ENCODE measurements at regions not wholly inside any gene's neighbourhood (a gene's known extent, or its start where the extent isn't known, plus 50 kb on each side); places are given as distances from the start of the nearest gene placed in this dataset.
A peak's percentile ranks its signal among the peaks of the same experiment; 100 is the strongest.
"Not testable (repeated sequence)": the region's sequence is repeated elsewhere in the genome, so short reads cannot be mapped to it uniquely, and the experiment has no call there.

- intact Hi-C loops (cut with DNase I); H3K4me1 ChIP-seq (replicated peaks in 1 of 2); H3K36me3 ChIP-seq (replicated peaks in 1 of 2); H3K27me3 ChIP-seq; H3K9me3 ChIP-seq (replicated peaks in 1 of 3): not testable (repeated sequence)
- WGBS, 4 donors = 0 to 1% (median 1%) methylated on average over 5 to 44 of the region's 47 CpGs
- Histone ChIP-seq H3K27ac (peak overlapping the region in 4 of 5 donors; percentile 94 to 99 (median 96)), H3K4me3 (peak overlapping the region in 2 of 4 donors; percentile 67 to 85)
- DNase-seq = peak in 6 of 7 donors; percentile 13 to 54 (median 22)
Measured at GRCh38 chr2:87075054-87075790, 53.6 kb upstream of the PLGLB1 start.

GRCh38 chr2:87075791-87076252 is 54.2 kb upstream of the PLGLB1 start:
- H3K27me3 ChIP-seq; H3K36me3 ChIP-seq (replicated peaks in 1 of 2); H3K9me3 ChIP-seq (replicated peaks in 1 of 3); intact Hi-C loops (cut with DNase I); H3K4me1 ChIP-seq (replicated peaks in 1 of 2): not testable (repeated sequence)
- Histone ChIP-seq H3K27ac (peak overlapping the region in 4 of 5 donors; percentile 94 to 99 (median 96)), H3K4me3 (peak overlapping the region in 3 of 4 donors; percentile 48 to 85 (median 67))
- WGBS, 4 donors = 0 to 1% methylated on average over 27 to 55 of the region's 64 CpGs; no CpG with 5 or more reads in 2 of the 4 donors
- peak; percentile 52 to 79 (median 64) for DNase-seq

DNA sequence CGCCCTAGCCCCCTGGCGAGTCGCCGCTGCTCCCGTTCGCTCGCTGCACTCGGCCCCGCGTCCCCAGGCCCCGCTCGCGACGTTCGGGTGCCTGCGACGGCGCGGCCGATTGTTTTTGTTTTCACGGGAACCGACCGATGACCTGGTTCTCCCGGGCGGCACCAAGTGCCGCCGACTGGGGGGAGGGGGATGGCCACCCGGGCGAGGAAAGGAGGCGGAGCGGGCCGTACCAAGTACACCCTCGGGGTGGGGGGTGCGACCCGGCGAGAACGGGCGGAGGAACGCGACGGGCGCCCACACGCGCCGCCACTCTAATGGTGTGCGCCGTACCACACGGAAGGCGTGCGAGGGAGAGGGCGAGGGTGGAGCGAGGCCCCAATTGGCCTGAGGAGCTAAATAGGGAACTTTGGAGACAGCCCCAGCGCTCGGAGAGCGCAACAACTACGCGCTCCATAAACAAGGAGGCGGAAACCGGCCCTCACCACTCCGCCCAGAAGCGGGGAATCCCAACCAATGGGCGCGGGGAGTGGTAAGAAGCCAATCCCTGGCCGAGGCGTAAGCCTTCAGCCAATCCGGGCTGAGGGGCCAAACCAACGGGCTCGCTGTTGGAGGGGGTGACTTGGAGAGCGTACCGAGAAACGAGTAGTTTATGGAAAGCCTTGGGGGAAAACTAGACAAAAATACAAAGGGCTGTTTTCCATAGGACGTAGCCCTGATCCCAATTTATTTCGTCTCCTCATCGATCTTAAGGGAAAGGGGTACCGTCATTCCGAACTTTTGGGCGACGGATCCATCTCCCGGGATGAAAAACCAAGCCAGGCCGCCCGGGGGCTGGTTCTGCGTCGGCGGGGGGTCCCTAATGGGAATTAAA is 54.8 kb upstream of the PLGLB1 start:
- H3K36me3 ChIP-seq (replicated peaks in 1 of 2); H3K9me3 ChIP-seq (replicated peaks in 1 of 3); H3K4me1 ChIP-seq (replicated peaks in 1 of 2); H3K27me3 ChIP-seq; intact Hi-C loops (cut with DNase I): not testable (repeated sequence)
- WGBS, 4 donors = 0 to 1% (median 0%) methylated on average over 8 to 77 of the region's 84 CpGs
- peak overlapping the region; percentile 53 to 99 (median 95) for H3K27ac ChIP-seq
- TF ChIP-seq POLR2A (IDR thresholded peaks at IDR 0.05) (peak; percentile 81 to 87), CTCF (IDR thresholded peaks at IDR 0.05) (peak in 1 of 6 experiments; percentile 10)
- peak; percentile 93 to 98 (median 94) for DNase-seq
- H3K4me3 ChIP-seq = peak overlapping the region in 3 of 4 donors; percentile 48 to 85 (median 67)

DNA sequence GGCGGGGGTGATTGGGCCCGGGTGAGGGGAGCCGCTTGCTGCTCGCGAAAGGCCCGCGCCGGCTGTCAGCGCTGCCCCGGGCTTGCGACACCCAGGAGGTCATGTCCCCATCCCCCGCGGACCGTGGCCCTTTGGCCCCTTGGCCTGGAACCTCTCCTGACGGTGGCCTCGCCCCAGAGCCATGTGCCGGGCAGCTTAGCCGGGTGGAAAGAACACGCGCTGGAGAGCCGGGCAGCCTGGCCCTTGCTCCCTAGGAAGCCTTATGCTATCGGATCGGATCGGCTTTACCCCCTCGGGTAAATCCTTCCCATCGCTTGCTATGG is 55.4 kb upstream of the PLGLB1 start:
- H3K27me3 ChIP-seq; H3K4me1 ChIP-seq (replicated peaks in 1 of 2); DNase-seq; intact Hi-C loops (cut with DNase I); H3K36me3 ChIP-seq (replicated peaks in 1 of 2); H3K9me3 ChIP-seq (replicated peaks in 1 of 3): not testable (repeated sequence)
- Histone ChIP-seq H3K27ac (peak overlapping the region; percentile 10 to 99 (median 95)), H3K4me3 (peak overlapping the region in 2 of 4 donors; percentile 67 to 85)
- 0% methylated on average over 1 to 2 of the region's 26 CpGs; no CpG with 5 or more reads in 2 of the 4 donors for WGBS, 4 donors

- H3K27ac ChIP-seq; H3K4me3 ChIP-seq; H3K36me3 ChIP-seq (replicated peaks in 1 of 2); DNase-seq; H3K4me1 ChIP-seq (replicated peaks in 1 of 2); H3K27me3 ChIP-seq; intact Hi-C loops (cut with DNase I); H3K9me3 ChIP-seq (replicated peaks in 1 of 3): not testable (repeated sequence)
- WGBS, 4 donors = no CpG with 5 or more reads among the region's 2 CpGs
Measured at GRCh38 chr2:87081727-87082126, 60.1 kb upstream of the PLGLB1 start.

GRCh38 chr2:87088079-87088478 is 66.4 kb upstream of the PLGLB1 start:
- H3K4me3 ChIP-seq; H3K27ac ChIP-seq; H3K27me3 ChIP-seq; H3K36me3 ChIP-seq (replicated peaks in 1 of 2); H3K4me1 ChIP-seq (replicated peaks in 1 of 2); DNase-seq; H3K9me3 ChIP-seq (replicated peaks in 1 of 3); intact Hi-C loops (cut with DNase I): not testable (repeated sequence)
- 83 to 95% (median 90%) methylated on average over 6 of the region's 6 CpGs for WGBS, 4 donors

DNA sequence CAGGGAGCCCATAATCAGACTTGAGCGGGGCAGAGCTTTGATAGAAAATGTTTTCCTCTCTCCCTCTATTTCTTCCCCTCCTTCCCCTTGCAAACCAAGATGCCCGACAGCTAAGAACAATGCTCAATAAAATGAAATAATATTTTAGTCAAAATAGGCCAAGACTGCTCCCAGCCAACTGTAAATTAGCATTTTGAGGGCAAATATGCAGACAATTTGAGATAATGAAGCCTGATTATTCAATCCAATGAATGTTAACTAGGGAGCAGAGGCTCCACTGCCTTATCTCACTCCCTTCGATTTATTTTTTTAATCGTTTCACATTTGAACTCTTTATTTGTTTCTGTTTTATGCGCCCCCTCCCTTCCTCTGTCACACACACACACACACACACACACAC is 67.8 kb upstream of the PLGLB1 start:
- not testable (repeated sequence) for H3K27ac ChIP-seq

GRCh38 chr2:87093252-87093651 is 71.6 kb upstream of the PLGLB1 start:
- H3K4me3 ChIP-seq; H3K4me1 ChIP-seq (replicated peaks in 1 of 2); H3K27me3 ChIP-seq; H3K9me3 ChIP-seq (replicated peaks in 1 of 3); H3K27ac ChIP-seq; H3K36me3 ChIP-seq (replicated peaks in 1 of 2); intact Hi-C loops (cut with DNase I); DNase-seq: not testable (repeated sequence)
- WGBS, 4 donors = 63 to 100% (median 86%) methylated on average over 1 to 3 of the region's 7 CpGs

More for the DNA sequence above, 67.8 kb upstream of the PLGLB1 start:
- H3K4me3 ChIP-seq; H3K9me3 ChIP-seq (replicated peaks in 1 of 3); H3K36me3 ChIP-seq (replicated peaks in 1 of 2); intact Hi-C loops (cut with DNase I); H3K27me3 ChIP-seq; H3K4me1 ChIP-seq (replicated peaks in 1 of 2); DNase-seq: not testable (repeated sequence)
- 46 to 80% (median 64%) methylated on average over 2 to 3 of the region's 5 CpGs for WGBS, 4 donors

DNA sequence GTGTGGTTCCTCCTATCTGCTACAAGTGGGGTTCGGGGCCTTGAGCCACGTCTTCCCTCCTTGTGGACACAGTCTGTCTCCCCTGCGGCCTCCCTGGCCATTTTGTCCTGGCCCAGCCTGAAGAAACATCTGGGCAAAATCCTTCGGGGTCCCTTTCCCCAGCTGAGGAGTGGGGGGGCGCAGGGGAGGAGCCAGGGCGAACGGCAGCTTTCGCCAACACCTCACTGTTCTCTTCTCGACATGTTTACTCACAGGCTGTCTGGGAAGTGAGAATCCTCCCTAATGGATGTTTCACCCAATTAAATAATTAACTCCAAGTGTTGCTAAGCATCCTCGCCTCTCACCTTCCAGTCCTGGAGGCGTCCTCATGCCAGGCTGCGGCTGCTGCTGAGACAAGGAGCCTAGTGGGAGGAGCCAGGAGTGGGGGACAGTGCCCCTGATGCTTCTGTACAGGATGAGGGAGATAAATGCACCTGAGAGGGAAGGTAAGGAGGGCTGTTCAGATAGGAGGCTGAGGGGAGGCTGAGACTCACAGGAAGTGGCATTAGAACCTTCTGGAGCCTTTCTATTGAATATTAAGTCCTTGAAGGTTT is 72.4 kb upstream of the PLGLB1 start:
- DNase-seq; H3K4me1 ChIP-seq (replicated peaks in 1 of 2); intact Hi-C loops (cut with DNase I); H3K4me3 ChIP-seq; H3K36me3 ChIP-seq (replicated peaks in 1 of 2); H3K27ac ChIP-seq; H3K9me3 ChIP-seq (replicated peaks in 1 of 3); H3K27me3 ChIP-seq: not testable (repeated sequence)
- 40 to 83% (median 75%) methylated on average over 6 to 9 of the region's 12 CpGs for WGBS, 4 donors
